NOMO-1 treated with dmso at 0.1 percent for 144 hours (cell line): ENCODE measurements at regions not wholly inside any gene's neighbourhood (a gene's known extent, or its start where the extent isn't known, plus 50 kb on each side); places are given as distances from the start of the nearest gene placed in this dataset.

ENCODE experiments used
- DNase-seq: peaks from one replicate; lab custom pipeline; 2025; ENCODE audit not compliant: unreplicated experiment; lab: John Stamatoyannopoulos, UW

- no peak for DNase-seq
Observed at GRCh38 chr14:58942516-58942915, 246.0 kb upstream of the DAAM1 start.

- no peak for DNase-seq
Observed at GRCh38 chr14:58944343-58944967, 244.0 kb upstream of the DAAM1 start.

- DNase-seq: no peak
Observed at GRCh38 chr14:58944968-58945356, 243.5 kb upstream of the DAAM1 start.

- no peak for DNase-seq
Observed at GRCh38 chr14:58946431-58946830, 242.0 kb upstream of the DAAM1 start.

GRCh38 chr14:58947156-58947555, 241.3 kb upstream of the DAAM1 start:
- no peak for DNase-seq

GRCh38 chr14:58947814-58948445, 240.5 kb upstream of the DAAM1 start:
- no peak for DNase-seq

GRCh38 chr14:58950555-58950954, 237.9 kb upstream of the DAAM1 start:
- DNase-seq: no peak

- no peak for DNase-seq
Observed at GRCh38 chr14:58951143-58951542, 237.3 kb upstream of the DAAM1 start.

GRCh38 chr14:58954052-58954451, 234.4 kb upstream of the DAAM1 start:
- DNase-seq: no peak

GRCh38 chr14:58954901-58955861, 233.3 kb upstream of the DAAM1 start:
- no peak for DNase-seq

- DNase-seq: no peak
Observed at GRCh38 chr14:58961045-58961731, 227.3 kb upstream of the DAAM1 start.

- DNase-seq: no peak
Observed at GRCh38 chr14:58963873-58964597, 224.4 kb upstream of the DAAM1 start.

GRCh38 chr14:58964598-58964928, 223.9 kb upstream of the DAAM1 start:
- DNase-seq: no peak

- DNase-seq: no peak
Observed at GRCh38 chr14:58965601-58966000, 222.9 kb upstream of the DAAM1 start.

GRCh38 chr14:58966997-58967396, 221.5 kb upstream of the DAAM1 start:
- no peak for DNase-seq

- no peak for DNase-seq
Observed at GRCh38 chr14:58969951-58970751, 218.3 kb upstream of the DAAM1 start.

GRCh38 chr14:58972233-58973017, 216.0 kb upstream of the DAAM1 start:
- peak; percentile 11 for DNase-seq

GRCh38 chr14:58977366-58977765, 211.1 kb upstream of the DAAM1 start:
- no peak for DNase-seq

GRCh38 chr14:58978343-58978742, 210.1 kb upstream of the DAAM1 start:
- DNase-seq: no peak
